ENCODE measurements at regions not wholly inside any gene's neighbourhood (a gene's known extent, or its start where the extent isn't known, plus 50 kb on each side); places are given as distances from the start of the nearest gene placed in this dataset.
"Not testable (repeated sequence)": the region's sequence is repeated elsewhere in the genome, so short reads cannot be mapped to it uniquely, and the experiment has no call there.

DNA sequence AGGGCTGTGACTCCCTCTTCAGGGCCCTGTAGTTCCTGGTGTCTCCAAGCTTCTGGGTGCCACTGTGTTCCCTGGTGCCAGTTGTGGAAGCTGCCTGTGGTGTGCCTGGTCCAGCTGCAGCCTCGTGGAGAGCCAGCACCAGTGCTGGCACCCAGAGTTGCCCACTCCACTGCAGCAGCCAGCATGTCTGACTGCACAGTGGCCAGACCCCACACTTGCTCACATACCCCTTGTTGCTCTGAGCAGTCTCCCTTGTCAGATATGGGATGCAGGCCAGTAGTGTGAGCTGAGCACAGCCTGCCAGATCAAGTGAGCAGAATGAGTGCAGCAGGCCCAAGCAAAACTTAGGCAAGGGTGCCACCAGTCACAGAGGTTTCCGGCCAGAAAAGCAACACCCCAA lies 108.6 kb downstream of the ZMAT1 start:
- in situ Hi-C loops (cut with MboI; ENCODE audit: low pct_unique_long_range_greater_than_20kb, low sequenced_read_pairs), result loop anchor here (25.0 kb wide), 1 partner anchor 236 kb away; no protein-coding TSS in a partner anchor
- no peak for DNase-seq

DNA sequence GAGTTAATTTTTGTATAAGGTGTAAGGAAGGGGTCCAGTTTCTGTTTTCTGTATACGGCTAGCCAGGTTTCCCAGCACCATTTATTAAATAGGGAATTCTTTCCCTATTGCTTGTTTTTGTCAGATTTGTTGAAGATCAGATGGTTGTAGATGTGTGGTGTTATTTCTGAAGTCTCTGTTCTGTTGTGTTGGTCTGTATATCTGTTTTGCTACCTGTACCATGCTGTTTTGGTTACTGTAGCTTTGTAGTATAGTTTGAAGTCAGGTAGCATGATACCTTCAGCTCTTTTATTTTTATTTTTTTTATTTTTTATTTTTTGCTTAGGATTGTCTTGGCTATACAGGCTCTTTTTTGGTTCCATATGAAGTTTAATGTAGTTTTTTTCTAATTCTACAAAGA lies 114.1 kb downstream of the ZMAT1 start:
- not testable (repeated sequence) for DNase-seq
- in situ Hi-C loops (cut with MboI; ENCODE audit: low pct_unique_long_range_greater_than_20kb, low sequenced_read_pairs), result loop anchor here (25.0 kb wide), 1 partner anchor 230 kb away; no protein-coding TSS in a partner anchor

DNA sequence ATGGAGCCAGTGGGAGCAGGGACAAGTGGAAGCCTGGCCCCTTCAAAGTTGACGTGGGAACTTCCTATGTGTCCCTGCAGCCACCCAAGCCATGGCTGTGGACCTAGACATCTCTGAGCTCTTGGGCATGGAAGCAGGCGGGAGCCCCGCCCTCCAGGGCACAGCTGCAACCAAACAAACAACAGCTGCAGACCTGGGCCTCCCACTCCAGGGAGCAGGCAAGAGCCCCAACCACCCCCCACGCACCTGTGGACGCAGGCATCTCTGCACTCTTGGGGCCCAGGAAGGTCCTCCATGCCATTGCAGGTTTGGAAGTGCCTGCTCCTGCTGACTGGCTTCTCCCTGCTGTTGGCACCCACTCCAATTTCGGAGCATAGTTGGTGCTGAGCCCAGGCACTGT lies 118.6 kb downstream of the ZMAT1 start:
- in situ Hi-C loops (cut with MboI; ENCODE audit: low pct_unique_long_range_greater_than_20kb, low sequenced_read_pairs), result loop anchor here (25.0 kb wide), 1 partner anchor 226 kb away; no protein-coding TSS in a partner anchor
- no peak for DNase-seq

DNA sequence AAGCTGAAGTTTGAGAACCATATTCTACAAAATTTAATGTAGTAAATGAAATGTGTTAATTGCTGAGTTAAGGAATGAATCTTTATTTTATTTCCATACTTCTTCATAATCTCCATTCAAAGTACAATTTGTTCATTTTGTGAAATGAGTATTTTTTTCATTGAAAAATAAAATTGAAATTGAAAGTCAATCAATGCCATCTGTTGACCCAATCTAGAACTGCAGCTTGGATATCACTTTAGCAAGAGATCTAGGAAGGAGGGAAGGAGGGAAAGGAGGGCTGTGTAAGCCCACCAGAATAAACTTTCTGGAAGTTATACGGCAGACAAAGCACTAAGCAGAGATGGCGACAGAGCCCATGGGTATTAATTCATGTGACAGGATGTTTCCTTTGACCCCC lies 128.4 kb downstream of the ZMAT1 start:
- peak; percentile 52 for DNase-seq
- in situ Hi-C loops (cut with MboI; ENCODE audit: low pct_unique_long_range_greater_than_20kb, low sequenced_read_pairs), result loop anchor here (25.0 kb wide), 1 partner anchor 216 kb away; no protein-coding TSS in a partner anchor

DNA sequence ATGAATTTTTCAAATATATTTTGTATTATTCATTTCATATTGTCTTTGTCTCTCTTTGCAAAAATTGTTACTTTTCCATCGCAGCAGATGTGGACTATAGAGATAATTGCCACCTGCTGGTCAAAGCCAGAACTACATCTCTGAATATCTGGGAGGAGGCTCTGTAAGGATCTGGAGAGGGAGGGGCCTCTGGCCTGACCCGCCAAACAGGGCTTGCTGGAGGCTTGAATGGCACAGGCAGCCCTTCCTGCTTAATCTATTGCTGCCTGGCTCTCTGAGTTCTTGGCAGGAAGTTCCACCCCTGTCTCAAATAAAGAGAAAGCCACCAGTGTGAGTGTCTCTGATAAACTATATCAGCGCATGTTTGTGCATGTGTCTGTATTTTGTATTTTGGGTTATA lies 132.4 kb downstream of the ZMAT1 start:
- in situ Hi-C loops (cut with MboI; ENCODE audit: low pct_unique_long_range_greater_than_20kb, low sequenced_read_pairs), result no loop called here
- DNase-seq, result peak; percentile 97

DNA sequence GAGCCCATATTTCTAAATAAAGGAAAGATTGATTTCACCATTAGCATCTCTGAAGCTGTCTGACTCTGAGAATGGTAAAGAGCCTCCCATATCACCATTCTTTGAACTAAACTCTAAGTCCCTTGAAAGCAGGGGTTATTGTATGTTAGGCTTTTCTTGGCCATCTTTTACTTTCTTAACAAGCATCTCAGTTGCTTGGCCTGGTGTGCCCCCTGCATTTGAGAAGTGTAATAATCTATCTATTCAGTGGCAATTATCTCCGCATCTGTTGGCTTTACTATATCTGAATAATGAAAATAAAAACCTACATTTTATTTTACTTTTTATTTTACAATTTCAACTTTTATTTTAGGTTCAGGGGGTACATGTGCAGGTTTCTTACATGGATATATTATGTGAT lies 128.3 kb upstream of the ARMCX2 start:
- in situ Hi-C loops (cut with MboI; ENCODE audit: low pct_unique_long_range_greater_than_20kb, low sequenced_read_pairs), result no loop called here
- DNase-seq, result no peak

DNA sequence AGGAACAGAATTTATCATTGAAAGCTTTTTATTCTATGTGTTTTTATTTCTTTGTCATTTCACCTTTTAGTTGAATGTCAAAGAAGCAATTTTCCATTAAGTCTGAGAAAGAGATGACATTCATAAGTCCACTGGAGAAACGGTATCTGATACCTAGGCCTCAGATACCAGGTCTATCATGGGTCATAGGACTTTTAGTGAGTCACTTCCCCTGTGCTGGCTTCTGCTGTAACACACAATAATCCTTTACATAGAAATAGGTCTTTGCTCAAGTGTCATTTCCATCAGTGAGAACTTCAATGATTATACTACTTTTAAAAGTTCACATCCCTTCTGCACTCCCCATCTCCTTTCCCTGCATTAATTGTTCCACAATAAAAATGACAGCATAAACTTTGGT lies 125.5 kb upstream of the ARMCX2 start:
- DNase-seq, result no peak
- in situ Hi-C loops (cut with MboI; ENCODE audit: low pct_unique_long_range_greater_than_20kb, low sequenced_read_pairs), result no loop called here

- in situ Hi-C loops (cut with MboI; ENCODE audit: low pct_unique_long_range_greater_than_20kb, low sequenced_read_pairs); DNase-seq: not testable (repeated sequence)
Observed at GRCh38 chrX:101780421-101780820, 120.8 kb upstream of the ARMCX2 start.

GRCh38 chrX:101774340-101774739 lies 114.7 kb upstream of the ARMCX2 start:
- DNase-seq, result no peak
- in situ Hi-C loops (cut with MboI; ENCODE audit: low pct_unique_long_range_greater_than_20kb, low sequenced_read_pairs), result no loop called here

DNA sequence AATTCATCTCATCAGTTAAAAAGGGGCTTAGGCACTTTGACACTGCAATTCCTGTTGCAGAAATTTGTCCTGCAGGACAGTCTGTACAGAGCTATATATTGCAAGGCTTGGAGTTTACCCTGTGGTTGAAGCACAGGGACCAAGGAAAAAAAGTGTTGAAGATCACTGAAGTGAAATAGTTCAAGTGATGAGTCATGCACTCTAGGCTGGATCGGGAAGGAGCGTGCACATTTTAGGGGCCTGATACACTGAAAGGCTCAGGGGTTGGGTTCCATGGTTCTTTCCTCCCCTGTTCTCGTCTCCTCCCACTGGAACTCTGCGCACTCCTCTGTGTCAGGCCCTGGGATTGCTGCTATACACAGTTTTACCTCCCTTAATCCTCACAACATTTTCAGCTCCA lies 104.9 kb upstream of the ARMCX2 start:
- DNase-seq, result no peak
- in situ Hi-C loops (cut with MboI; ENCODE audit: low pct_unique_long_range_greater_than_20kb, low sequenced_read_pairs), result no loop called here

DNA sequence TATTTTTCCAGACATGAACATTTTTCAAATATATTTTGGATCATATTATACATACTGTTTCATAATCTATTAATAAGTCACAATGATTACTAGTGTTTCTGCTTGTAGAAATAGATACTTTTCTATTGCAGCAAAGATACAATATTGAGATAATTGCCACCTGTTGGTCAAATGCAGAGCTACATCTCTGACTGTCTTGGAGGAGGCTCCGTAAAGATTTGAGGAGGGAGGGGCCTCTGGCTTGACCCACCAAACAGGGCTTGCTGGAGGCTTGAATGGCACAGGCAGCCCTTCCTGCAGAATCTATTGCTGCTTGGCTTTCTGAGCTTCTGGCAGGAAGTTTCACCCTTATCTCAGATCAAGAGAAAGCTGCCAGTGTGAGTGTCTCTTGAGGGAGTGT lies 99.3 kb upstream of the ARMCX2 start:
- peak; percentile 52 for DNase-seq
- in situ Hi-C loops (cut with MboI; ENCODE audit: low pct_unique_long_range_greater_than_20kb, low sequenced_read_pairs), result no loop called here

DNA sequence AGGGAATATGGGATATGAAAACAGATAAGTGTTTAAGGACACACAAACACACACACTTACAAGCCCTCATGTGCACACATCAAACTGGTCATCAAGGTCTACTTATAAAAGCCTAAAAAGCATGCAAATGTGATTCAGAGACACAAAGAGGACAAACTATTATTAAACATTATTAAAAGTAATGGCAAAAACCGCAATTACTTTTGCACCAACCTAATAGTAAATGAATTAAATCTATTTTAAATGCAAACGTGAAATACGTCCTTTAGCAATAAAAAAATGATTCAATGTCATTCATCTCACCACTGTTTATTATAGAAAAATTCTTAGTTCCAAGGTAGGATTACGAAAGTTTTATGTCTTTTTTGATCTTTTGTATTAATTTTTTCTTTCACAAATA lies 91.1 kb upstream of the ARMCX2 start:
- in situ Hi-C loops (cut with MboI; ENCODE audit: low pct_unique_long_range_greater_than_20kb, low sequenced_read_pairs), result no loop called here
- DNase-seq, result no peak

GRCh38 chrX:101749436-101749835 lies 89.8 kb upstream of the ARMCX2 start:
- no peak for DNase-seq
- in situ Hi-C loops (cut with MboI; ENCODE audit: low pct_unique_long_range_greater_than_20kb, low sequenced_read_pairs), result no loop called here

DNA sequence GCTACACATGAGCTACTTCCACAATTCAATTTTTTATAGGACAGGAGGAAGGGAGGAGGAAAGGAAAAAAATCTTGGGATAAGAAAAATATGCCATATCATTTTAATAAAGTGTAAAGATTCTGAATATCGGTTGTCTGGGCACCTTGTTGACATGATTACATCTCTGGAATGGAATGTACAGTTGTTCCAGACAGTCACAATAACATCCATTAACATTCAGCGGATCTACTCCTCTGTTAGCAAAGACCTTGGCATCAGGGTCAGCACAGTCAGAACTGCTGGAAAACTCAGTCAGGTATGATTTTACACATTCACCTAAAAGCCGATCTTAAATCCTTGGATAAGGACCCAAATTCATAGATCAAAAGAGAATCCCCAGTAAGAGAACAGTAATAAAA lies 85.4 kb upstream of the ARMCX2 start:
- in situ Hi-C loops (cut with MboI; ENCODE audit: low pct_unique_long_range_greater_than_20kb, low sequenced_read_pairs), result no loop called here
- DNase-seq, result no peak

DNA sequence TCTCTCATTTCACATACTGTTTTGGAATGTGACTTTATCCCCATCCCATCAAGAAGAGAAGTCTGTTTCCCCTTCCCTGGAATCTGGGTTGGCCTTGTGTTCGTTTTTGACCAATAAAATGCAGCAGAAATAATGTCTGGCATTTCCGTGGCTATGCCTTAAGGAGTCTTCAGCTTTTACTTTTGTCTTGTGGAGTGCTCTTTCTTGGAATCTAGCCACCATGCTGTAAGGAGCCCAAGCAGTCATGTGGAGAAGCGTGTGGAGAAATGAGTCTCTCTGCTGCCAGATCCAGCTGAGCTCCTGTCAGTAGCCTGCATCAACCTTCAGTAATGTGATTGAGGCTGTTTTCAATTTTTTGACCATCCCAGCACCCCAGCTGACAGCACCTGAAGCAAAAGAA lies 84.4 kb upstream of the ARMCX2 start:
- in situ Hi-C loops (cut with MboI; ENCODE audit: low pct_unique_long_range_greater_than_20kb, low sequenced_read_pairs), result no loop called here
- DNase-seq, result no peak

GRCh38 chrX:101740642-101741041 lies 81.0 kb upstream of the ARMCX2 start:
- DNase-seq, result no peak
- in situ Hi-C loops (cut with MboI; ENCODE audit: low pct_unique_long_range_greater_than_20kb, low sequenced_read_pairs), result no loop called here

GRCh38 chrX:101738867-101739266 lies 79.2 kb upstream of the ARMCX2 start:
- in situ Hi-C loops (cut with MboI; ENCODE audit: low pct_unique_long_range_greater_than_20kb, low sequenced_read_pairs); DNase-seq: not testable (repeated sequence)

GRCh38 chrX:101738411-101738810 lies 78.8 kb upstream of the ARMCX2 start:
- DNase-seq; in situ Hi-C loops (cut with MboI; ENCODE audit: low pct_unique_long_range_greater_than_20kb, low sequenced_read_pairs): not testable (repeated sequence)

GRCh38 chrX:101736651-101737050 lies 77.0 kb upstream of the ARMCX2 start:
- in situ Hi-C loops (cut with MboI; ENCODE audit: low pct_unique_long_range_greater_than_20kb, low sequenced_read_pairs), result no loop called here
- DNase-seq, result no peak

GRCh38 chrX:101732870-101733269 lies 73.2 kb upstream of the ARMCX2 start:
- DNase-seq, result no peak
- in situ Hi-C loops (cut with MboI; ENCODE audit: low pct_unique_long_range_greater_than_20kb, low sequenced_read_pairs), result no loop called here

- in situ Hi-C loops (cut with MboI; ENCODE audit: low pct_unique_long_range_greater_than_20kb, low sequenced_read_pairs), result no loop called here
Observed at GRCh38 chrX:101729986-101730385, 70.3 kb upstream of the ARMCX2 start.

More at GRCh38 chrX:101729986-101730385, 70.3 kb upstream of the ARMCX2 start:
- DNase-seq, result no peak

Measured in KBM-7 (cell line).